Fibroblast of the aortic adventitia (primary cell): ENCODE measurements at regions not wholly inside any gene's neighbourhood (a gene's known extent, or its start where the extent isn't known, plus 50 kb on each side); places are given as distances from the start of the nearest gene placed in this dataset.
A peak's percentile ranks its signal among the peaks of the same experiment; 100 is the strongest.

Experiments used
- DNase-seq: peaks from one replicate; pipeline ENCODE4 v3.0.0-alpha.2; 2010; ENCODE audit warnings: low read depth
- H3K4me3 ChIP-seq: 2 replicates; pipeline ENCODE4 v1.5.1; 2011; ENCODE audit warnings: low read depth, mild to moderate bottlenecking, control low read depth, low read length, moderate library complexity
- TF ChIP-seq, protein P1 (sequence below): IDR thresholded peaks from 2 replicates; pipeline ENCODE4 v1.5.1; 2011; ENCODE audit warnings: mild to moderate bottlenecking, low read length, control low read depth, inconsistent platforms; ENCODE audit not compliant: insufficient read depth

- TF ChIP-seq, protein P1, sequence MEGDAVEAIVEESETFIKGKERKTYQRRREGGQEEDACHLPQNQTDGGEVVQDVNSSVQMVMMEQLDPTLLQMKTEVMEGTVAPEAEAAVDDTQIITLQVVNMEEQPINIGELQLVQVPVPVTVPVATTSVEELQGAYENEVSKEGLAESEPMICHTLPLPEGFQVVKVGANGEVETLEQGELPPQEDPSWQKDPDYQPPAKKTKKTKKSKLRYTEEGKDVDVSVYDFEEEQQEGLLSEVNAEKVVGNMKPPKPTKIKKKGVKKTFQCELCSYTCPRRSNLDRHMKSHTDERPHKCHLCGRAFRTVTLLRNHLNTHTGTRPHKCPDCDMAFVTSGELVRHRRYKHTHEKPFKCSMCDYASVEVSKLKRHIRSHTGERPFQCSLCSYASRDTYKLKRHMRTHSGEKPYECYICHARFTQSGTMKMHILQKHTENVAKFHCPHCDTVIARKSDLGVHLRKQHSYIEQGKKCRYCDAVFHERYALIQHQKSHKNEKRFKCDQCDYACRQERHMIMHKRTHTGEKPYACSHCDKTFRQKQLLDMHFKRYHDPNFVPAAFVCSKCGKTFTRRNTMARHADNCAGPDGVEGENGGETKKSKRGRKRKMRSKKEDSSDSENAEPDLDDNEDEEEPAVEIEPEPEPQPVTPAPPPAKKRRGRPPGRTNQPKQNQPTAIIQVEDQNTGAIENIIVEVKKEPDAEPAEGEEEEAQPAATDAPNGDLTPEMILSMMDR = no peak
Observed at GRCh38 chr12:14264316-14264715, 101.2 kb upstream of the ATF7IP start.

GRCh38 chr12:14264778-14265177 lies 100.7 kb upstream of the ATF7IP start:
- no peak for DNase-seq
- TF ChIP-seq, protein P1 = no peak
- no peak overlapping the region for H3K4me3 ChIP-seq

More at GRCh38 chr12:14264316-14264715, 101.2 kb upstream of the ATF7IP start:
- no peak overlapping the region for H3K4me3 ChIP-seq
- peak; percentile 24 for DNase-seq

GRCh38 chr12:14268120-14268515 lies 97.4 kb upstream of the ATF7IP start:
- no peak for DNase-seq
- no peak overlapping the region for H3K4me3 ChIP-seq
- TF ChIP-seq, protein P1 = no peak

DNA sequence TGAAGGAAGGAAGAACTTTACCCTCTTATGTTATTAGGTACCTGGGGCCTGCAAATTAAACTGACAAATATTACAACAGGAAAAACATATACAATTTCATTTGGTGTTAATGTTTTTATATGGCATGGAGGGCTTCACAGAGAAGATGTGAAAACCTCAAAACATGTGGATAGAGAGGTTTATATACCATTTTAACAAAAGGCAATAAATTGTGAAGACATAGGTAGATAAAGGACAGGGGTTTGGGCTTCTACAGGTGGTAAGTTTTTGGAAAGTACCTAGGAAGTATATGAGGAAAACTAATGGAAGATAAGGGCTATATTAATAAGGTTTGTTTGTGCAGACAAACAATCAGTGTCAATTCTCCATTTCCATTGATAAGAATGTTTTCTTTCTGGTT lies 95.1 kb upstream of the ATF7IP start:
- DNase-seq = no peak
- TF ChIP-seq, protein P1 = no peak
- no peak overlapping the region for H3K4me3 ChIP-seq

DNA sequence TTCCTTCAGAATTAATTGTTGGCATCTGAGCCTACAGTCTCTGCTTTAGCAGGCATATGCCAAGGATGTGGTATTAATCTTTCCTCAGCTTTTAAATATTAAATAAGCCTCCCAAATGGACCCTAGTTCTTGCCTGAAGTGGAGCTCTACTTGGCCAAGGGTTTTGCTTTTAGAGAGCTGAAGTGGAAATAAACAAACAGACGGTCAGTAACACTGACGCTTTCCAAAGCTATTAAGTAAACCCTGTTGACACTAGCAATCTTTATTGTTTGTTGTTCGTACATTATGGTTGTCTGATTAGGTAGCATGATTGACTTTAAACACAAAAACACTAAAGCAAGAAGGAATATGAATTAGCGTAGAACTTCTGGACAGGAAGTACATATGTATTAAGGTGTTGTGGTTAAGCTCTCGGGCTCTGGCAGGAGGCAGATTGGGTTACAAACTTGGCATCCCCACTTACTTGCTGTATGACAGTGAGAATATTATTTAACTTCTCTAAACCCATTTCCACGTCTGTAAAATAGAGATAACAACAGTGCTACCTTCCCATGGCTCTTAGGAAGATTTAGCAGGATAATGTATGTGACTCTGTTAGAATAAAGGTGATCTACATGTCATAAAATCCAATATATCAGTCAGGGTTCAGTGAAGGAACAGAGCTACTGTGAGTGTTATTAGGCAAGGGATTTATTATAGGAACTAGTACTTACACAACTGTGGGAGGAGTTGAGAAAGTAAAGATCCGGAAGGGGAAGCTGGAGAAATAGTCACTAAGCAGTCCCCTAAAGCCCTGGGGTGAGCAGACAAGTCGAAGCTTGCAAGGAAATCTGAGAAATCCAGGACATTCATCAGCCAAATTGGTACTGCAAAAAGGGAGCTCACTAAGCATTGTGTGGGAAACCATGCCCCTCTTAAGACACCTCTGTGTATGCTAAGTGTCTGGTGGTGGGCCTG lies 92.2 kb upstream of the ATF7IP start:
- no peak overlapping the region for H3K4me3 ChIP-seq
- TF ChIP-seq, protein P1 = no peak
- DNase-seq = no peak

GRCh38 chr12:14273913-14274311 lies 91.6 kb upstream of the ATF7IP start:
- TF ChIP-seq, protein P1 = no peak
- H3K4me3 ChIP-seq = no peak overlapping the region
- DNase-seq = no peak

DNA sequence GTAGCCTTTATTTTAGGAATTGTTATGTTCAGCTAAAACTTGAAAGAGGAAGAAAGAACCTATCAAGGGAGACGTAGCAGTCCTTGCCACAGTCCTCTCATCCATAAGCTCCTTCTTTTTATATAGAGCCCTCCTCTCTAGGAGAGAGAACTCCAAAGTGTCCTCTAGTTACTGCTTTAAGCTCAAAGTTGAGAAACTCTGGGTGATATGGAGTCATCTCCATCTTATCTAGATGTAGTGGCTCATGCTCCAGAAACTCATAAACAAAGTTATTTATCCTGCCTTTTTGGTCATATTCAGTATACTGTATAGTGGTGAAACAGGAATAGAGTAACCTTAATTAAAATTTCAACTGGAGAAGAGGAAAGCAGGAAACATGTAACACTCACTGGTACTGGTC lies 90.4 kb upstream of the ATF7IP start:
- no peak for DNase-seq
- TF ChIP-seq, protein P1 = no peak
- H3K4me3 ChIP-seq = no peak overlapping the region
